ENCODE measurements at regions not wholly inside any gene's neighbourhood (a gene's known extent, or its start where the extent isn't known, plus 50 kb on each side); places are given as distances from the start of the nearest gene placed in this dataset.
A peak's percentile ranks its signal among the peaks of the same experiment; 100 is the strongest.

DNA sequence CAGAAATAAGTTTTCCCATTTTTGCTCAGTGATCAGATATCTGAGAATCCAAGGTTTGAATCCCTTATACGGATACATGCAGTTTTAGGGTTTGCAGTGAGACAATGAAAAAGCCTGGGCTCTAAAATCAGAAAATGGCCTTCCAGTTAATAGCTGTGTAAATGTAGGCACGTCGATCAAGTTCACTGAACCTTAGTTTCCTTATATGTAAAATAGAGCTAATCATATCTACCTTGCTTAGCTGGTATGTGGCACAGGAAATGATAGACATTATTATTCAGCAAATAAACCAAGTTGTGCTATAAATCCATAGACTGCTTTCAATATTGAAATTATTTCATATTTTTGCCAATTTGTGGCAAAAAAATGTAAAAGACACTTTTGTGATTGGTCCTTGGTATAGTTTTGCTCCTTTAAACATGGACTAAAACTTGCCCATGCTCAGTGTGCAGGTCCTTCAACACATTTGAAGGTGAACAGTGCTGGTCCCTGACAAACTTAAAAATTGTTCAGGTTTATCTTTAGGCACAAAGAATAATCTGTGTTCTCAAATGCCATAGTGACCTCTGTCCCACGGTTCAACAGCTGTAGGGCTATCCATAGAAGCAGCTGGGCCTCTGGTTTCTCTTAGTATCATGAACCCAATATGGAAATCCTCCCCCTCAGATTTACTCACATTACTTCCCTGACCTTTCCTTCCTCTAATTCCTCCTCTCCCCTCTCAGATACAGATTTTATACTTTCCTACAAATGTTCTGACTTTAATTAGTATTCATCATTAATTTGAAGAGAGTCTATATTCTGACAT is 51.0 kb downstream of the CCDC54 start:
- no peak overlapping the region for H3K4me3 ChIP-seq (ENCODE audit: low read depth, low read length)
- TF ChIP-seq, protein P1, sequence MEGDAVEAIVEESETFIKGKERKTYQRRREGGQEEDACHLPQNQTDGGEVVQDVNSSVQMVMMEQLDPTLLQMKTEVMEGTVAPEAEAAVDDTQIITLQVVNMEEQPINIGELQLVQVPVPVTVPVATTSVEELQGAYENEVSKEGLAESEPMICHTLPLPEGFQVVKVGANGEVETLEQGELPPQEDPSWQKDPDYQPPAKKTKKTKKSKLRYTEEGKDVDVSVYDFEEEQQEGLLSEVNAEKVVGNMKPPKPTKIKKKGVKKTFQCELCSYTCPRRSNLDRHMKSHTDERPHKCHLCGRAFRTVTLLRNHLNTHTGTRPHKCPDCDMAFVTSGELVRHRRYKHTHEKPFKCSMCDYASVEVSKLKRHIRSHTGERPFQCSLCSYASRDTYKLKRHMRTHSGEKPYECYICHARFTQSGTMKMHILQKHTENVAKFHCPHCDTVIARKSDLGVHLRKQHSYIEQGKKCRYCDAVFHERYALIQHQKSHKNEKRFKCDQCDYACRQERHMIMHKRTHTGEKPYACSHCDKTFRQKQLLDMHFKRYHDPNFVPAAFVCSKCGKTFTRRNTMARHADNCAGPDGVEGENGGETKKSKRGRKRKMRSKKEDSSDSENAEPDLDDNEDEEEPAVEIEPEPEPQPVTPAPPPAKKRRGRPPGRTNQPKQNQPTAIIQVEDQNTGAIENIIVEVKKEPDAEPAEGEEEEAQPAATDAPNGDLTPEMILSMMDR (conservative IDR thresholded peaks at IDR 0.05; ENCODE audit: low read depth, low read length): no peak
- DNase-seq (ENCODE audit: low read depth): no peak

DNA sequence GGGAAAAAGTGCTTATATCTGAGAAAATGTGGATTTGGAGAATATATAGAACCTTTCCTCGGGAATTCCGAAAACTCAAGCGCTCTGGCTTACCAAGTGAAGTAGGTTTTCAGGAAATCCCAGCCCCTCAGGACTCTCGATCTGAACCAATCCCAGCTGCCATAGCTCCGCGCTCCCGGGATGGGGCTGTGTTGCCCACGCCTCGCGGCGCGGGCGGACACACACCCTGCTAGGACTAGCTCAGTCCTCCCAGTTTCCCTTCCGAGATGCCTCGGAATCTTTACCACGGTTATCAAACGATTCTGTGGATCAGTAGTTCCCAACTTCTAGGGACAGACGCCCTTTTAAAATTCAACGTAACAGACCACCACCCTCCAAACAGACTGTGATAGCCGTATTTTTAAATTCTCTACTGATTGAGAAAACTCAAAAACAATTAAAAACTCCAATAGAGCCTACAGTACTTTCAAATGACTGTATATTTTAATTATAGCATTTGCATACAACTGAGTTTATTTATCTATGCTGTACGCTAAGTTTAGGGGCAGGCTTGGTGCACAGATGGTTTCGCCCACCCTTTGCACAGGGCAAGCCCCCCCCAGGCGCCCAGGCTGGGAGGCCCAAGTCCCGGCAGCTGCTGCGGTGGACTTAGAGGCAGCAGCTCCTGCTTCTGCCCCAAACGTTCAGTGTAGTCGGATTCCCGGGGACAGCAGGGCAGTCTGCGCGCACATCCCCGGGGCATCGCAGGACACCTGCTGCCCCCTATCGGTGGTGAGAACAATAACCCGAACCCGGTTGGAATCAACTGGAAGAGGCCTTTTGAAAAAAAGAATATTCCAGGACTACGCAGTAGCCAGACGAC is 52.3 kb downstream of the CCDC54 start:
- peak; percentile 40 for DNase-seq (ENCODE audit: low read depth)
- TF ChIP-seq, protein P1 (conservative IDR thresholded peaks at IDR 0.05; ENCODE audit: low read depth, low read length): peak; percentile 90

DNA sequence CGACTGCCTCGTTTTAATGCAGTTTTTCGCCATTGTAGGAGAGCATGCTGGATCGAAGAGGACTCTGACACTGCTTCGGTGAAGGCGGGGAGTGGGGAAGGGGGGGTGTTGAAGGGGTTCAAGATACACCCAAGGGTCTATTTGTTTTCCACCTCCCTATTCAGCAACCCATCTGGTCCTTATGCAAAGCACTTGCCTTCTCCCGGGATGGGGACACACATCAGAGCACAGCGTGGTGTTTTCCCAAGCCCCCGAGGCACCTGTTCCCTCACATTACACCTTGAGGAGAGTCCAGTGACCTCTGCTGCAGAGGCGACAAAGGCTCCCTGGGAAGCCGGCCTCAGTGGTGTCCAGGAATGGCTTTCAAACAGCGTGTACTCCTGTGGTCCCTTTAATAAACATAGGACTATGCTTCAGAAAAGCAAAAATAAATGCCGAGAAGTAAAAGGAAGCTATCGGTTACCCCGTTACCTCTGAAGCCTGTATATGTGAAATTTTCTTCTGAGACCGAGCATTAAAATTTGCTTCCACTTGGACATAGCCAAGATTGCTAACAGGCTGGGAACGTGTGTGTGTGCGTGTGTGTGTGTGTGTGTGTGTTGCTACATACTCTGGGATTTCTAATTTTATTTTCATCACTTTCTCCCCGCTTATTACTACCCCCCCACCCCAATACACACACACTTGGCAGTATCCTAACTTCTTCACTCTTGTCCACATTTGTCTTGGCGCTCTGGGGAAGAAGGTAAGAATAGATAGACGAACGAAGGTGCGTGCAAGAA is 53.2 kb downstream of the CCDC54 start:
- TF ChIP-seq, protein P1 (conservative IDR thresholded peaks at IDR 0.05; ENCODE audit: low read depth, low read length): no peak
- H3K4me3 ChIP-seq (ENCODE audit: low read depth, low read length): peak overlapping the region; percentile 64
- no peak for DNase-seq (ENCODE audit: low read depth)

More for the DNA sequence above, 52.3 kb downstream of the CCDC54 start:
- peak overlapping the region; percentile 64 for H3K4me3 ChIP-seq (ENCODE audit: low read depth, low read length)

DNA sequence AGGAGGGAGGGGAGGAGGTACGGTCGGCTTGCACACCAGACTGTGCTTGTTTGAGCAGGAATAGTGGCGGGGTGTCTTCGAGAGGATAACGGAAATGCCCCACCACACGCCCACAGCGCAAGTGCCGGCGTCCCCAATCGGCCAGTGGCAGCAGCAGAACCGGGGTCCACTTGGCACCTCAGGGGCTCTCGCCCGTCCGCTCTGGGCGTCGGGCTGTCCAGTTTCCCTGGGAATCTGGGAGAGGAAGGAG is 53.7 kb downstream of the CCDC54 start:
- DNase-seq (ENCODE audit: low read depth): no peak
- H3K4me3 ChIP-seq (ENCODE audit: low read depth, low read length): peak overlapping the region; percentile 64
- TF ChIP-seq, protein P1 (conservative IDR thresholded peaks at IDR 0.05; ENCODE audit: low read depth, low read length): no peak

DNA sequence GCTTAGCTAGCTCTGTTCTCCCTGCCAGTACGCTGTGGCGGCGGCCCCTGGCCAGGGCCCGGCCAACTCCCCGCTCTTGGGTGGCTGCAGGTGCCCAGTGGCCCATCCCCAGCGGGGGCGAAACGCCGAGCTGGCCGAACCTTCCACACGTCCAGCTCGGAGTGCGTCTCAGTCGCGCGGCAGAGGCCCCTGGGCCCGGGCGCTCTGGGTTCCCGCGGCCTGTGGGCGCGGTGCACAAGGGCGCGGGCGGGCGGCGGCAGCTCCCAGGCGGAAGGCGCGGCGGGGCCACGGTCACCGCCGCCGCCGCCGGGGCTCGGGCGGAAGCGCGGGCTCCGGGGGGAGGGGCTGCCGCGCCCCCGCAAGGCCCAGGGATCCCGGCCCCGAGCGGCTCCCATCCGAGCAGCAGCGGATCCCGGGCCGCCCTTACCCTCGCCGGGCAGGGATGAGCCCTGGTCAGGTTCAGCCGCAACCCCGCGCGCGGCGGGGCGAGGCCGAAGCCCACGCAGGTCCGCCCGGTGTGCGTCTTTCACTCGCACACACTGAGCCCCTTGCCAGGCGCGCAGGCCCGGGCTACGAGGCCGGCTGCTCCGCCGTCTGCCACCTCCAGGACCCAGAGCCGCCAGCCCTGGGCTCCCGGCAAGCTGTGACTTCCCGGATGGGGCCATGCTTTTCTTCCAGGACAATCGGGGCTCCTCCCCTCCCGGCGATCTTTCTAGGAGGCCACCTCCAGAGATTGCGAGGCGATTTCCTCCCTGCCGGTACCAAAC is 54.2 kb downstream of the CCDC54 start:
- H3K4me3 ChIP-seq (ENCODE audit: low read depth, low read length): peak overlapping the region; percentile 64
- TF ChIP-seq, protein P1 (conservative IDR thresholded peaks at IDR 0.05; ENCODE audit: low read depth, low read length): no peak
- no peak for DNase-seq (ENCODE audit: low read depth)

DNA sequence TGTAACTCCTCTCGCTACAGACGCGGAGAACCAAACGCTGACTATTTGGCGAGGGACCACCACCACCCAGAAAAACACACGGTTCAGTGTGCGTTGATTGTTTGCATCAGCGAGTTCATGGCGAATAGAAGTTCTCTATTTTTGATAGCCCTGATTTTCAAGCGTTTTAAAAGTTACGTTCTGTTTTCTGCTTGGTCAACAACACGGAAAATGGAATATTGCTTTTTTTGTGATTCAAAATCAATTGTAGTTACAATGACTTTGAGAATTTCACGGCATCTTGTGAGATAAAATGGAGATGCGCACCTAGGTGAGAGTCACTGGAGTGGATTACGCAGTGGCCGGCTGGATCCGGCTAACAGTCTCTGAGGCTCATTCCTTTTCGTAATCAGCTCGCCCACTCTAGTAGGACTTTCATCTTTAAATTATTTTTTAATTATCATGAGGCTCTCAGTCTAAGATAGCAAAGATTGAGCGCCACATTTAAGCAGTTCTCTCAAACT is 54.8 kb downstream of the CCDC54 start:
- DNase-seq (ENCODE audit: low read depth): no peak
- TF ChIP-seq, protein P1 (conservative IDR thresholded peaks at IDR 0.05; ENCODE audit: low read depth, low read length): no peak

More for the DNA sequence above, 54.8 kb downstream of the CCDC54 start:
- peak overlapping the region; percentile 64 for H3K4me3 ChIP-seq (ENCODE audit: low read depth, low read length)

Data from epithelial cell of proximal tubule (primary cell).